ENCODE measurements at regions not wholly inside any gene's neighbourhood (a gene's known extent, or its start where the extent isn't known, plus 50 kb on each side); places are given as distances from the start of the nearest gene placed in this dataset.

DNA sequence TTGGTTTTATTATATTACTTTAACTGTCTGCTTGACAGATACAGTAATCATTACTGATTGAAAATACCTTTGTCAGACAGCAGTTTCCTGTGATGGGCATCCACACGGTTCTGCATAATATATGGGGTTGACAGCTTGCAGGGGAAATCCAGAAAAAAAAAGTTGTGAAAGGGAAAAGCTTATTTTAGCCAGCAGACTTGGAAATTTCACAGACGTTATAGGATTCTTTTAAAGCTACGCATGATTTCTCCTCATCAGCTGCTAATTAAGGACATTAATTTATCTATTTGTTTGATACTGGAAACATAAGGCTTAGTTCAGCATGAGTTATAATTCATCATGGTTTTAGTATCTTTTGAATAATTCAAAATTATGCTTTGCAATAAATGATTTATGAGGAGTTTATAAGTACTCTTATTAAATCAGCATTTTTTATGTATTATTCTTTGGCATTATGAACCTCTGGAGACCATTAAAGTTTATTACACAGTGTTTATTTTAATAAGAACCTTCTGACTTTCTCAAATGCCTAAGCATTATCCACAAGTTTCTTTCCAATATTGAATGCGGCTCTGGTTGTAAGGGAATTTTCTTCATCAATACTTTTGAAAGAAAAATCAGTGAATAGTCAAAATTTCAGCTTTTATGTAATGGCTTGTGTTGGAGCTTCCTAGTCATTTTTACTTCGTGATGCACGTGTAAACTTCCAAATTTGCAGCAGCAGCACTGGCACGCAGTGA, 235.3 kb upstream of the KCNK2 start:
- TF ChIP-seq, protein P1, sequence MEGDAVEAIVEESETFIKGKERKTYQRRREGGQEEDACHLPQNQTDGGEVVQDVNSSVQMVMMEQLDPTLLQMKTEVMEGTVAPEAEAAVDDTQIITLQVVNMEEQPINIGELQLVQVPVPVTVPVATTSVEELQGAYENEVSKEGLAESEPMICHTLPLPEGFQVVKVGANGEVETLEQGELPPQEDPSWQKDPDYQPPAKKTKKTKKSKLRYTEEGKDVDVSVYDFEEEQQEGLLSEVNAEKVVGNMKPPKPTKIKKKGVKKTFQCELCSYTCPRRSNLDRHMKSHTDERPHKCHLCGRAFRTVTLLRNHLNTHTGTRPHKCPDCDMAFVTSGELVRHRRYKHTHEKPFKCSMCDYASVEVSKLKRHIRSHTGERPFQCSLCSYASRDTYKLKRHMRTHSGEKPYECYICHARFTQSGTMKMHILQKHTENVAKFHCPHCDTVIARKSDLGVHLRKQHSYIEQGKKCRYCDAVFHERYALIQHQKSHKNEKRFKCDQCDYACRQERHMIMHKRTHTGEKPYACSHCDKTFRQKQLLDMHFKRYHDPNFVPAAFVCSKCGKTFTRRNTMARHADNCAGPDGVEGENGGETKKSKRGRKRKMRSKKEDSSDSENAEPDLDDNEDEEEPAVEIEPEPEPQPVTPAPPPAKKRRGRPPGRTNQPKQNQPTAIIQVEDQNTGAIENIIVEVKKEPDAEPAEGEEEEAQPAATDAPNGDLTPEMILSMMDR (conservative IDR thresholded peaks at IDR 0.05; ENCODE audit: low read depth, low read length) = no peak
- no peak overlapping the region for H3K4me3 ChIP-seq (ENCODE audit: low read depth, low read length)
- no peak for DNase-seq (ENCODE audit: low read depth)

DNA sequence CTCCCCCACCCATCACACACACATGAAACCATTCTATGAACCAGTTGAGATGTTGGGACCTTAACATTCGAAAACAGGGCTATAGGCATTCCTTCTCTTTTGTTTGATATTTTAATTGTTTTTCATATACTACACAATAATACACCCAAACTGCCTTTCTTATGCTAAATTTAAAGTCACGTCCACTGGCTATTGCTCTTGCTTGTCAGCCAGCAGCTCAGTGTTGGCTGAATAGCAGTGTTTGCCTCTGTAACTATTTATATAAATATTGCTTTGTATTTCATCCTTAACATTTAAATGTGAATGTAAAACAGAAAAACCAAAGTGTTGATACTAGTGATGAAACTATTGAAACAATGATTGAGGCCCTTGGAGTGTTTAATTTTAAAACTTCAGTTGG, 234.4 kb upstream of the KCNK2 start:
- no peak for DNase-seq (ENCODE audit: low read depth)

DNA sequence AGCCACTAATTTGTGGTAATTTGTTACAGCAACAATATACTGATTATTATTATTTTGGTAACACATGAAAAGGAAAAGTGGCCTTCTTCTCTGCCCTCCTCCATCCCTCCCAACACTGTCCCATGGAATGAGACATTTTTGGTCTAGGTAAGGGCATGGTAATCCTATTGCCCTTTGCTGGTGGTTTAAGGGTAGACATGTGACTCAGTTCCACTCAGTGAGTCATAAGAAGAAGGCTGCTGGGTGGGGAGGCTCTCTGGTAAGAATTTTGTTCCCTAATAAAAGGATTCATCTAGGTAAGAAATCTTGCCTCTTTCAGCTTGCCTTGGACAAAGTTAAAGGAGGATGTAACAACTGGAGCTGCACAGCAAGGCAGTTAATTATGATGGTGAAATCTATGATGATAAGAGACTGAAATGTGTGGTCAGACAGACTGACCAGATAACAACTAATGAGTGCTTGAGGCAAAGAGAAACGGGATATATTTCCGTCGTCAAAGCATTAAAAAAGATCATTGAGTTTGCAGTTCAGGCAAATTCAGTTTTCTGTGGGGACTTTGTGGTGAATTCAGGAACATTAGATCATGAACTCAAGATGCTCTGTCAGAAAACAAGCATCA, 232.0 kb upstream of the KCNK2 start:
- TF ChIP-seq, protein P1 (conservative IDR thresholded peaks at IDR 0.05; ENCODE audit: low read depth, low read length) = no peak
- peak; percentile 16 for DNase-seq (ENCODE audit: low read depth)
- no peak overlapping the region for H3K4me3 ChIP-seq (ENCODE audit: low read depth, low read length)

More for the DNA sequence above, 234.4 kb upstream of the KCNK2 start:
- H3K4me3 ChIP-seq (ENCODE audit: low read depth, low read length) = no peak overlapping the region
- TF ChIP-seq, protein P1 (conservative IDR thresholded peaks at IDR 0.05; ENCODE audit: low read depth, low read length) = no peak

GRCh38 chr1:214853340-214853739, 229.2 kb upstream of the KCNK2 start:
- TF ChIP-seq, protein P1 (conservative IDR thresholded peaks at IDR 0.05; ENCODE audit: low read depth, low read length) = no peak
- H3K4me3 ChIP-seq (ENCODE audit: low read depth, low read length) = no peak overlapping the region
- DNase-seq (ENCODE audit: low read depth) = peak; percentile 30

DNA sequence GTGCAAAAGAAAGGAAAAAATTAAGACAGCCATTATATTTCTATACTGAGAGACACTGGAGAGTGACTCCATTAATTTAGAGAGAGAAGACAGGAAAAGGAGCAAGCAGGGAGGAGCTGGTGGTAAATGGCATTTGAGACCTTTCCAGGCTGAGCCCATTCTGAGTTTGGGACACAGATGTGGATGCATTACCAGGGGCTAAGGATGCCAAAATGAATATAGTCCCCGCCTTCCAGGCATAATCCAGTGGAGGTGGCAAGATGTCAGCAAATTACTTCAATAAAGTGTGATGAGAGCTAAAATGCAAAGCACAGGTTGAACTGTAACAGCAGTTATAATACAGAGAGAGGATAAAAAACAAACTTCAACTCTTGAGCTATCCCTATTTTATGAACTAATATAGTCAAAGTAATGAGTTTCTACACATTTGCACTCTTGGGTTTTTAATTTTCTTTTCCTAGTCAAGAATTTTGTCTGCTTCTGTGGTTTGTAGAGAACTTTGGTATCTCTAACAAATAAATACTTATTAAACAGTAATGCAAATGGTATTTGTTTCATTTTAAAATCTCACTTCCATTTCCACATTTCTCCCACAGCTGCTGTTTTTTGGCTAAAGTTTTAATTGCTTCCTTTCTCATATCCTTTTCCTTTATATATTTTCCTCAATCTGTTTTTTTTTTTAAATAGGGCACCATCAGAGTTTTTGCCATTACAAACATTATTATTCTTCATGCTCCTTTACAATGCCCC, 228.2 kb upstream of the KCNK2 start:
- no peak overlapping the region for H3K4me3 ChIP-seq (ENCODE audit: low read depth, low read length)
- TF ChIP-seq, protein P1 (conservative IDR thresholded peaks at IDR 0.05; ENCODE audit: low read depth, low read length) = no peak
- DNase-seq (ENCODE audit: low read depth) = peak; percentile 16

GRCh38 chr1:214856843-214857242, 225.7 kb upstream of the KCNK2 start:
- TF ChIP-seq, protein P1 (conservative IDR thresholded peaks at IDR 0.05; ENCODE audit: low read depth, low read length) = no peak
- H3K4me3 ChIP-seq (ENCODE audit: low read depth, low read length) = no peak overlapping the region
- no peak for DNase-seq (ENCODE audit: low read depth)

All from choroid plexus epithelial cell (primary cell).